Fibroblast of the conjunctiva (primary cell): ENCODE measurements at regions not wholly inside any gene's neighbourhood (a gene's known extent, or its start where the extent isn't known, plus 50 kb on each side); places are given as distances from the start of the nearest gene placed in this dataset.

Source experiments
- DNase-seq: peaks from one replicate; pipeline ENCODE4 v3.0.0-alpha.2; 2010; ENCODE audit warnings: low read depth

GRCh38 chr1:57996400-57996799, 550.1 kb downstream of the OMA1 start:
- DNase-seq: no peak

- no peak for DNase-seq
Measured at GRCh38 chr1:57991289-57991688, 555.2 kb downstream of the OMA1 start.

- DNase-seq: no peak
Measured at GRCh38 chr1:57989877-57990276, 556.6 kb downstream of the OMA1 start.

DNA sequence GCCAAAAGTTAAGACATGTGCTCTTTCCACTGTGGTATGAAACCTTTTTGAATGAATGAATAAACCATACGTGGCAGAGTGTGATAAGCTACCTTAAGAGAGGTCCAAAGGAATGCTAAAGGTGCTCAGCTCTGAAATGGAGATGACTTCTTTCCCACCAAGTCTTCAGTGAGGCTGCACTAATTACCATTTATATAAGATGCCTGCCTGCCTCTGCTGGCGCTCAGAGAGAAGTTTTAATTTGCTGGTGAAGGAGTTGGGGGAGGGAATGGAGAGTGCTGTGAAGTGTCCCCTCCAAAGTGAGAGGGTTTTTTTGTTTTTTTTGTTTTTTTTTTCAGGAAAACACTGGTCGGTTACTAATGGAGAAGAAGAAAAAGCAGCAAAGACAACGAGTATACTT, 559.0 kb downstream of the OMA1 start:
- no peak for DNase-seq

DNA sequence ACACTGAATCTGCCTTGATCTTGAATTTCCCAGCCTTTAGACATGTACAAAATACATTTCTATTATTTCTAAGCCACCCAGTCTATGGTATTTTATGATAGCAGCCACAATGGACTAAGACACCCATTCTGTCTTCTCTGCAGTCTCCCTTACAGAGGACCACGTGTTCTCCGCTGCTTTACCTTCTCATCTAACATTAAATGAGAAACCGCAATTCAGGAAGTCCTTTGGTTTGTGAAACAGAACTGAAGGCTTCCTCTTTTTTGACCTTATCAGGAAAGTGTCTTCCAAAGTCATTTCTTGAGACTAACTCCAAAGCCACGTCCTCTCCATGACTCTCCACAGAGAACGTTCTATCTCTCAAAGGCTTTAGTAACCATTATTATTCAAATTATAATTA, 560.1 kb downstream of the OMA1 start:
- DNase-seq: no peak

DNA sequence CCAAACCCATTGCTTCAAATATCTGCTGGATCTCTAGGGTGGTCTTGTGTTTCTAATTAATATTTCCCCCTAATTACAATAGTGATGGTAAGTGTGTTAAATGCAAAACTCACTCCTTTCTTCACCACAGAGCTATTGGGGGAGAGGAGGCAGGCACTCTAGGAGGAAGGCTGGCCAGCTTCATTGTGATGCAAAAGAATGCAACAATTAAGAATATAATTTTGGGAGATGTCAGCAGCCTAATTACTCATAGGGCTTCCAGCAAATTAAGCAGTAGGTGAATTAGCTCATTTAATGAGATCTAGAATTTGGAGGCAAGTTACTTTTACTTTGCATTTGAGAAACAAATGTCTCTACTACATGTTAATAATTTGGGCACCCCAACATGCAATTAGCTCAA, 560.4 kb upstream of the DAB1 start:
- no peak for DNase-seq

DNA sequence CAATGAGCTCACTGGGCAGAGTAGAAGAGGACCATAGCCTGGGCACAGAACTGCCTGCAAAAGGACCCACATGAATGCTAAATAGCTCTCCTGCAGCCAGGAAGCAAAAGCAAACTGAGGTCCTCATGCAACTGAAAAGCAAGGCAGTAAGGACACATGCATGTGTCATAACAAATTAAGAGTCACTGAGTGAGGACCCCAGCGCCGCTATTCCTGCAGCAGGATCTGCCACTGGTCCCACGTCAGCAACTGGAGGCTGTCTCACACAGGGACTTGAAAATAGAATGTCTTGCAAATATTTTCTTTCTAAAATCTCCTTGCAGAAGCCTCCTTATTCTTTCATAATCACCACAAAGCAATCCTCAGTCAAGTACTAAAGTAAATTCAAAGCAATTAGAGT, 559.6 kb upstream of the DAB1 start:
- no peak for DNase-seq

DNA sequence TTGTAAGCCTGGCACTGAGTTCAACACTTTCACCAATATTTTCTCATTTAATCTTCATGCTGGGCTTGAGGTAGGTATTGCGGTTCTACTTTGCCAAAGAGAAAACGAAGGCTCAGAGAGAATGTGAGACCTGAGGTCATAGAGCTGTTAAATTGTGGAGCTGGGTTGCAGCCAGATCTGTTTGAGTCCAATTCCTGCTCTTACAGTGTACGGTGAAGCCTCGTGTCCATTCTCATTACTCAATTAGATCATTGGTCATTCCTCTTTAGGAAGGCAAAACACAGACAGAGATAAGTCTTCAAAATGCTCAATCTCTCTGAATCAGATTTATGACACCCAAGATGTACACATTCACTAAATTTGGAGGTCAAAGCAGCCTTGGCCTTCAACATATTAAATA, 559.0 kb upstream of the DAB1 start:
- no peak for DNase-seq

DNA sequence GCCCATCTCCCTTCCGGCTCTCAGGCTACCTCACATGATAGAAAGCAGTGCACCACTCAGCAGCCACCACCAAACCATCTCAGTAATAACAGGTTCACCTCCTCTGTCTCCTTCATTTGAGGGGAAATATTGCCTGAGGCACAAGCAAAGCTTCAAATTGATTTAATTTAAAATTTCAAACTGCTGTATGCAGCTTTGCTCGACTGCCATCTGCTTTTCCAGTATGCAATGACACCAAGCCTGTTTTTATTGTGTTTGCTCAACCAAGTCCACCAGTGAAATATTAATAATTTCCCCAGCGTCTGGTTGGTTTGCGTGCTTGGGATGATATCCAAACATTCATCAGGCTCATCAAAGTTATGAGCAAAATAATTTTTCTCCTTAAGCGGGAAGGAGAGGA, 552.4 kb upstream of the DAB1 start:
- no peak for DNase-seq

GRCh38 chr1:57968321-57968720, 544.5 kb upstream of the DAB1 start:
- DNase-seq: no peak

DNA sequence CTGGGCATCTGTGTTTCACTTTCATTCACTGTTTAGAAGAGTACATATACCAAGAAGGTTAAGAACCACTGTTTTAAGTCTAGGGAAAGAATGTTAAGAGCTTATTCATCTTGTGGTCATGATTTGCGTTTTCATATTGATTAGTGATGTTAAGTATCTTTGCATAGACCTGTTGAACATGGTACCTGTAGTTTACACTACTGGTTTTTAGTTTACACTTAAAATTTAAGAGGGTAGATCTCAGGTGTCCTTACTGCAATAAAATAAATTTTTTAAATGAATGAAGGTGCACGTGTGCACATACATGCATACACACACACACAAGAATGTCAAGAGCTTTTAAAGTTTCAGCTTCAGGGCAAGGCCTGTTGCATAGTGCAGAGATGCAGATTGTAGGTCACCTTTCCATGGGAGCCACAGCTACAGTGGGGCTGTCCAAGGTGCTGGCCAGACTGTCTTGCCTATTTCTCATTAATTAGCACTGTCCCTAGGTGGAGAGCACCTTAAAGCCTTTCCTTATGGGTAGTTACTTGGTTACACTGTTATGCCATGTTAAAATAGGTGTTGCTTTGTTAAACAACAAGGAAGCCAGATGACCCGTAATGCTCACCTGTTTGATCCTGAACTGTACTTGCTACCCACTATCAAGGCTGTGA, 543.0 kb upstream of the DAB1 start:
- no peak for DNase-seq

DNA sequence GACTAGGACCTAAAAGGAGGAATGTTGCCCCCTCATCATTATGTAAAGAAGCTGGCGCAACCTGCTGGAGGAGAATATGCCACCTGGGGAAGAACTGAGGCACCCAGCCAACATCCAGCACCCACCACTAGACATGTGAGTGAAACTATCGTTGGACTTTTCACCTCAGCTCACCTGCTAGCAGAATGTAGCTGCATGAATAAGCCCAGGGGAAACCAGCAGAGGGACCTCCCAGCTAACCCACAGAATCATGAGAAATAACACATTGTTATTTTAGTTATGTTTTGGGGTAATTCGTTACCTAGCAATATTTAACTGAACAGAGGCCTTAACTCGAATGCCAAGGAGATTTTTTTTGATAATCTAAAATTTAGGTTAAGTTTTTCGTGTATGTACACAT, 542.5 kb upstream of the DAB1 start:
- no peak for DNase-seq

DNA sequence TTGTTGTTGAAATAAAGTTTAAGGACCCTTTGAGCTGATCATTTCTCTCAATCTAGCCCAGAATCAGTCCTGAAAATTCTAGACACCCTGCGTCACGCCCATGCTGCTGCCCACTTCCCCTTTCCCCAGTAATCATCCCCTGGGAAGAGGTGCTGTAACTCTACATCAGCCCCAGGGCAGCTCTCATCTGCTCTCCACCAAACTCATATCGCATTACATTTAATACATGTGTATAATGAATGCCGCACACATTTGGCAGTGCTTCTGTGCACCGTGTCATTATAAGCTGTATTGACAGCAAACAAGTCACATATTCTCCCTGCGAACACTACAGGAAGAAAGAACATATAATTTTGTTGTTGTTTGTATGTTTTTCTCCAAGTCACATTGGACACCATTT, 539.7 kb upstream of the DAB1 start:
- no peak for DNase-seq

- no peak for DNase-seq
Measured at GRCh38 chr1:57959531-57960241, 535.8 kb upstream of the DAB1 start.

- no peak for DNase-seq
Measured at GRCh38 chr1:57957576-57957975, 533.7 kb upstream of the DAB1 start.

DNA sequence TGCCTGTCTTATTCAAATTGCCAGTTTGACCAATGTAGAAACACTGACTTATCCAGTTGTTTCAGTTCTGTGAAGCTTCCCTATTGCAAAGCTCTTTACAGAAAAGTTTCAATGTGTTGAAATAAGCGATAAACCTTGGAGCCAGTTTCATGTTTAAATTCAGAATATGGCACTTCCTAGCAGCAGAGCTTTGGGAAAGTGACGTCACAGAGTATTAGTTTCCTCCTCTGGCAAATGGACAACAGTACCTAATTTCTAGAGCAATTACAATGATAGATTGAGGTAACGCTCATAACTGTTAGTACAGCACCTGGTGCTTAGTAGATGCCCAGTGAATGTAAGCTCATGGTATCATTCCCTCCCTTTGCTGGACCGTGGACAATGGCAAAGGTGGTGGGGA, 527.5 kb upstream of the DAB1 start:
- DNase-seq: no peak

DNA sequence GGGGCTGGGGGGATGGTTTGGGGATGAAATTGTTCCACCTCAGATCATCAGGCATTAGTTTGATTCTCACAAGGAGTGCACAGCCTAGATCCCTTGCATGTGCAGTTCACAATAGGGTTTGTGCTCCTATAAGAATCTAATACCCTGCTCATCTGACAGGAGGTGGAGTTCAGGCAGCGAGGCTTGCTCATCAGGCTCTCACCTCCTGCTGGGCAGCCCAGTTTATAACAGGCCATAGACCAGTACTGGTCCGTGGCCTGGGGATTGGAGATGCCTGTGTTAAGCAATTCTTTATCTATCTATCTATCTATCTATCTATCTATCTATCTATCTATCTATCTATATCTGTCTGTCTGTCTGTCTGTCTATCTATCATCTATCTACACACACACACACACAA, 525.3 kb upstream of the DAB1 start:
- no peak for DNase-seq

GRCh38 chr1:57947471-57947870, 523.6 kb upstream of the DAB1 start:
- no peak for DNase-seq

DNA sequence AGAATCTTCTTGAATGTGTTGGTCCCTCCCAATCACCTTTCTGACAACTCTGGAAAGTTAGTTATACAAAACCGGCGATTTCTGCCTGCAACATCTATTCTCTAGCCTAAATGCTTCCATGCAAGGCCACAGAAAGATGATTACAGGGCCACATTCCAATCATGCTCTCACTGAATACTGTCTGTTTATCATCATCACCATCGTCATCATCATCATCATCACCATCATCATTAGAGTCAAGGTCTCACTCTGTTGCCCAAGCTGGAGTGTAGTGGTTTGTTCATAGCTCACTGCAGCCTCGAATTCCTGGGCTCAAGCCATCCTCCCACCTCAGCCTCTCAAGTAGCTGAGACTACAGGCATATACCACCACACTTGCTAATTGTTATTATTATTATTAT, 521.2 kb upstream of the DAB1 start:
- DNase-seq: no peak

DNA sequence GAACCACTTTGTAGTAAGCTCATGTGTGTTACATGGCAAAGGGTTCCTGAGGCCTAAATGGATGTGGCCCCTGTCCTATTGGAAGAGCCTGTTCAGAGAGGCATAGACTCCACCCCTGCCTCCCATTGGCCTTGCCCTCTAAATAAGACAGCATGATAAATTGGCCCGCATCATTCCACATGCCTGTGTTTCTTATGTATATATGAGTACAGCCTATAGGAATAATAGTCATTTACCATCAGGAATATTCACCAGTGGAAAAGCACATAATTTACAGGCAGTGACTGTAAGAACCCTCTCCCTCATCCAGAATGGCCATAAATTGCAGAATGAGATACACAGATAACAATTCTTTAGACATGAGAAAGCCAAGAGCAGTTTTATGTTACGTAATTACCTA, 519.5 kb upstream of the DAB1 start:
- DNase-seq: no peak

GRCh38 chr1:57934745-57935144, 510.9 kb upstream of the DAB1 start:
- no peak for DNase-seq

DNA sequence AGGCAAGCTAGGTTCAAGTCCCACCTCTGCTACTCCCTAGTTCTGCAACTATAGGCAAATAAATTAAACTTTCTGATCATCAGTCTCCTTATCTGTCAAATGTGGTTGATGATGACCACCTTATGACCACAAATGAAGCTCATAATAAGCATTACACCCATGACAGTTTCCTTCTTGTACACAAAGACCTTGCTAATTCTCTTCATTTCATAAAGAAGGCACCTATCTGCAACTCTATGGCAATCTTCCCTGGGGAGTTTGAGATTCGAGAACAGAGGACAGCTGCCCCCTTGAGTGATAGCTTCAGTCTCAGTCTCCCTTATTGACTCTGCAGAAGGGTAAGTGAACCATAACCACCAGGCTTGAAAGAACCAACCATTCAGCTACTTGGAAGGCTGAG, 503.1 kb upstream of the DAB1 start:
- no peak for DNase-seq

DNA sequence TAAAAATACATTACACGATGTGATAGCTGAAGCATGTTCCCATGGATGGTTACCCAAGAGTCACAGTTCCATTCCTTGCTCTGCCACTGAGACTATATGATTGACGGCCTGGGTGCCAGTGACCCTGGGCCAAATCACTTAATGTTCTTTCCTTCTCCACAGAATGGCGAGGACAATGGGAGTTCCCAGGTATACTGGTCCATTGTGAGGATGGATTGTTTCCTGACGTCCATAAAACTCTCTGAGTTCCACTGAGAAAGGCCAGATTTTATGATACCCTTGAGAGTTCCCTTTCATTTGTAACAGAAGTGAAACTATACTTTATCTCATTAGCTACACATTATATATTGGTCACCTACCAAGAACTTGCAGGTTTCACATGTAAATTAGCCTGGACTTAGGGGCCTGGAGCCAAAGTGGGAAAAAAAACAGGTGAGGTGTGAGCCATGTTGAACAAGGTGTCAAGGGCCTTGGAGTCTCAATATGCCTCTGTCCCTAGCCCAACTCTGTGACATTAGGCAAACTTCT, 502.2 kb upstream of the DAB1 start:
- DNase-seq: no peak

- no peak for DNase-seq
Measured at GRCh38 chr1:57925226-57925625, 501.4 kb upstream of the DAB1 start.
